ENCODE measurements at regions not wholly inside any gene's neighbourhood (a gene's known extent, or its start where the extent isn't known, plus 50 kb on each side); places are given as distances from the start of the nearest gene placed in this dataset.
"Not testable (repeated sequence)": the region's sequence is repeated elsewhere in the genome, so short reads cannot be mapped to it uniquely, and the experiment has no call there.

DNA sequence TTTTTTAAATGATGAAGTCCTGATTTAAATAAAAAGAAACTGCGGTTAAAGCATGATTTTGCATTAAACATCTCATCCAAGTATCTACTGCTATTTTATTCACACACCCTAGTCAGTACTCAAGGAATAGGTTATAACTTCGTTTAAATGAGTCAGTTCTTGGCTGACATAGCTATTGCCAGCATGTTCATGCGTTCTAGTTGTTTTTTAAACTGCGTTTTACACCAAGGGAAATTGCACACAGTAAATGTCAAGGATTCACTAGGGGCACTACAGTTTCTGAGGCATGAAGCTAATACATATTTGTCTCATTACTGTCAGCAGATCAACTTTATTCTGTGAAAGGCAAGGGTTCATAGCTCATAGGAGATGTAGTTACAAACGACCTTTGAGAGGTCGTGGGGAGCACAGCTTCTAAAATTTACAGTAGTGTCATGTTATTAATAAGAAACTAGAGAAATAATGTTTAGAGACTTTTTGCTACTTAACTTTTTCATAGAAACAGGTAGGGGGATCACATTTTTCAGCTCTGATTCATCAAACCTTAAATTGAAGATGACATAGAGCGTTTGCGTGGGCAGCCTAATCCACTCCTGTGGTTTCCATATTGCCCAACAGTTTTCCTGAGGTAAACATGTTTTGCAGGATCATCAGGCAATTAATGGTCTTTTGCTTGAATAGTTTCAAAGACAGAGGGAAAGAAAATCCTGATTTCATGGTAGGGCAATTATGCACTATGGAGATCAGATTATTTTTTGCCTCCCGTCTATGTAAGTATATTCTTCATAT lies 2222.7 kb upstream of the WWC1 start:
- no peak for DNase-seq

DNA sequence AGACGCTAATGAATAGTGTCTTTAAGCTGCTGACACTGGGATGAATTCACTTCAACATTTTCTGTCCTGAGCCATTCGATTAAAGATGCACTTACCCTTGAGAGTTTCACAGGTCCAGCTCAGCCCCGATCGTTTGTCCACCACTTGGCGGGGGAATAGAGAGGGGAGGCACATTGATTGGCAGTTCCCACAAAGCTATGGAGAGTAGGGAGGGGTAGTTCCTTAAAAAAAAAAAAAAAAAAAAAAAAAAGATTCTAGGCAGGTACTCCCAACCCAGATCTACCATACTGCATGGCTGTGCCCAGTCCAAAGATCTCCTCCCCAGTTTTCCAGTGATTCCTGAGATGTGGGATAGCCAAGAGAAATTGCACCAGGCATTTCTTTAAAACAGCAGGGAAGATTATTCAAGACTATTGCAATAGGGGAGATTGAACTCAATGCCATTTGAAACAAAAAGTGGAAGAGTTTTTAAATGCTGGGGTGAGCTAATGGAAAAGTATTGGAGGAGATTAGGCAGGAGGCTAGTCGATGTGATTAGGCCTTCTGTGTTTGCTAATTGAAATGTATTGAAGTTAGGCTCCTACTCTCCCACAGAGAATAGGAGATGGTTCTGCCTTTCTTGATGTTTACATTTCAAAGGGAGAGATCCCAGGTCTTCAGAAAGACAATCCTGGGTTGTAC lies 2217.4 kb upstream of the WWC1 start:
- DNase-seq = no peak

DNA sequence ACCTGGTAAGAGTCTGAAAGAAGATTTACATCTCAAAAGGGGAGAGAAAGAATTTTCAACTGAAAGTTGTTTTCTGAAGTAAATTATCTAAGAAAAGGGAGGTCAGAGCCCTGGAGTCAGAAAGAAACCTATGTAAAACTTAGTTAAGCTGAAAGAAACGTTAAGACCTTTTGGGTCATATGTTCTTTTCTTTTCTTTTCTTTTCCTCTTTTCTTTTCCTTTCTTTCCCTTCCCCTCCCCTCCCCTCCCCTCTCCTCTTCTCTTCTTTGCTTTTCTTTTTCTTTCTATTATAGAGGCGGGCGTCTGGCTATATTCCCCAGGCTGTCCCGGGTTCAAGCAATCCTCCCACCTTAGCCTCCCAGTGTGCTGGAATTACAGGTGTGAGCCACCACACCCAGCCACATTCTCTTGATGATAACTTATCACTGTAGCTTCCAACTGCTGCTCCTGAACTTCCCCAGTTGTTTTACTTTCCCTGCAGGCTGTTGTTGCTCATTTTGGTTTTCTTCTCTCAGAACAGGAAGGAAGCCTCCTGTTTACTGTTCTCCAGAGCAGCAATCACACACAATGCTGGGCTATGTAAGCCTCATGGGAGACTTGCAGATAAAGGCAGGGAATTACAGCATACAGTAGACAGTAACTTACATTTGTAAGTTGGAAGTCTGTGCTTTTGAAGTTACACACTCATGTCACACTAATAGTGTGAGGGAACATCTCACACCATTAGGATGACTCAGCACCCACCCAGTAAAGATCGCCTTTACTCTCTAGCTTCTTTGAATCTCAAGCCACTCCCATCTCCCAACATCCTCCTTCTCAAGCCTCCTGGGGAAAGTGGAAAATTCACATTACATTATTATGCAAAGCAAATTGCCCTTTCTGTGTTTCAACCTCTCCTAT lies 2216.6 kb upstream of the WWC1 start:
- DNase-seq = no peak

DNA sequence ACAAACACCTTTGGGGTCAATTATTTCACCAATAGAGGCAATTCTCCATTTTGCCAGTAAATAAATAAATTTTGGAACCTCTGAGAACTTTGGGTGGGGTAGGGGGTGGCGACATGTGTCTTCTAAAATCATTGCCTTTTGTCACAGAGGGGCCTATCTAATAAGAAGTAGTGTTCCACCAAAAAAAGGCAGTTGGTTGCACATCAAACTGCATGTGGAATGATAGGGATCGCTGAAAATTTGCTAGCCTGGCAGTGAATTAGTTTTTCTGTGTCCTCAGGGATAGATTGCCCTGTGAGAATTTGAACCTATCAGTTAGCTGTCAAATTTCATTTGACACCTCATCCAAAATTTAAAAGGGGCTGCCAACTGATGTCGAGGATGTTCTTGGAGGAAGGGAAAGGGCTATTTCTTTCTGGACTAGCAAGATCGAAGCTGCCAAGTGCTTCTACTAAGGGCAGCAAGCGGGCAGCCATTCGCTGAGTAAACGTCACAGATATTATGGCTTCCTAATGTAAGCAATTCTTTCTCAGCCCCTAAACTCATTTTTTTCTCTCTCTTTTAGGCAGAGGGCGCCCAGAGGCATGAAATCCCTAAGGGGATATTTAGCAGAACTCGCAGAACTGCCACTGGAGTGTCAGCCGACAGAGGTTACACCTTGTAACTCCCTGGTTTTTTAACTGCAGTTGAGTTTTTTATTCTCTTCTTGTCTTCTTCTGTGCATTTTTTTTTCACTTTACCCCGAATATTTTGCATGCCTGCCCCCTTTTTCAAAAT lies 2208.1 kb upstream of the WWC1 start:
- DNase-seq = no peak

DNA sequence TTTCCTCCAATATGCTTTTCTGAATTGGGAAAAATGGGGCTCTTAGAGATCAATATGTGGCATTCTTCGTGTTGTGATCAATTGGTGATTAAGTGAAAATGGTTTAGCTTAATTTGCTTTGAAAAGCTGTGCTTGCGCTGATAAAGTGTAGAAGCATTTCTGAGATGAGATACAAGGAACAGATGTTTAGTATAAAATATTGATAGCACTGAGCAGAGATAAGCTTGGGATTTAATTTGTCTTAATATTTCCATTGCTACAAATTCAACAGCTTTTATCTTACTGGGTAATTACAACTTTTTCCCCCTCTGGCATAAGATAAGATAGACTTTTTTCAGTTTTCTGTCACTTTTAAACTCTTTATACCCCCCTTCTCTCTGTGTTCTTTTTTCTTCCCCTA lies 2204.9 kb upstream of the WWC1 start:
- no peak for DNase-seq

DNA sequence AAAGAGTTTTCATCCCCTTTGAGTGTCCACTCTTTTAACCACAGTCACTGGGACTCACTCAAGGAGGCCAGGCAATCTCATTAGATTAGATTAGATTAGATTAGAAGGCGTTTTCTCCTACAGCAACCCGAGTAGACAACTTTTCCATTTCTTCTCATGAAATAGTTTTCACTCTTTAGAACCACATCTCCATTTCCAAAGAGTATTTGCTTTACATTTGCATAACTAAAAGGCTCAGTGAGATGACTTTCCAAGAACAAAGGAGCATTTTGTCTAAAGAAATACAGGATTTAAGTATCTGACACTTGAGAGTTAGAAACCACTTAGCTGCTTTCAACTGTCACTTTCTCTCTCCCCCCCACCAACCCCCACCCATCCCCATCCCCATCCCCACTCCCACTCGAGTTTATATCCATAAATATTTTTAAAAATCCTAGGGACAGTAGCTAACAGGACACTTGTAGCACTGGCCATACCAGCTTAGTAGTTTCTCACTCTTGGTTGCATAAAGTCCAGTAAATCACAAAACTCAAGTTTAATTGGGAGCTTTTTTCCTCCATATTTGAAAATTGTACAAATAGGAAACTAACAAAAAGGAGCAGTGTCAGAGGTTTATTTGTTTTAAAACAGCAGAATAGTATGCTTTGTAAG lies 2202.9 kb upstream of the WWC1 start:
- DNase-seq = no peak

DNA sequence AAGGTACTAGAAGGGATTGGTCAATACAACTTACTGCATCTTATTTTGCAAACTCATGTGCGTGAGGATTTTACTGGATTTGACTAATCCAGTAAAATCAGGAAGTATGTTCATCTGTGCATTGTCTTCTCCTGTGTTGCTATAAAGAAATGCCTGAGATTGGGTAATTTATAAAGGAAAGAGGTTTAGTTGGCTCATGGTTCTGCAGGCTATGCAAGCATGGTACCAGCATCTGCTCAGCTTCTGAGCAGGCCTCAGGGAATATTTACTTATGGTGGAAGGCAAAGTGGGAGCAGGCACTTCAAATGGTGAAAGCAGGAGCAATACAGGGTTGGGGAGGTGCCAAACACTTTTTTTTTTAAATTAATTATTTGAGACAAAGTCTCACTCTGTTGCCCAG lies 2199.5 kb upstream of the WWC1 start:
- no peak for DNase-seq

DNA sequence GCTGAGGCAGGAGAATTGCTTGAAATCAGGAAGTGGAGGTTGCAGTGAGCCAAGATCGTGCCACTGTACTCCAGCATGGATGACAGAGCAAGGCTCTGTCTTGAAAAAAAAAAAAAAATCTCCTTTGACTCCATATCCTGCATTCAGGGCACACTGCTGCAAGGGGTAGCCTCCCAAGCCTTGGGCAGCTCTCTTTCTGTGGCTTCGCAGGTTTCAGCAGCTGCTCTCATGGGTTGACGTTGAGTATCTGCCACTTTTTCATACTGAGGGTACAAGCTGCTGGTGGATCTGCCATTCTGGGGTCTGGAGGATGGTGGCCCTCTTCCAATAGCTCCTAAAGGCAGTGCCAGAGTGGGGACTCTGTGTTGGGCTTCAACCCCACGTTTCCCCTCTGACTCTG lies 2198.1 kb upstream of the WWC1 start:
- no peak for DNase-seq

DNA sequence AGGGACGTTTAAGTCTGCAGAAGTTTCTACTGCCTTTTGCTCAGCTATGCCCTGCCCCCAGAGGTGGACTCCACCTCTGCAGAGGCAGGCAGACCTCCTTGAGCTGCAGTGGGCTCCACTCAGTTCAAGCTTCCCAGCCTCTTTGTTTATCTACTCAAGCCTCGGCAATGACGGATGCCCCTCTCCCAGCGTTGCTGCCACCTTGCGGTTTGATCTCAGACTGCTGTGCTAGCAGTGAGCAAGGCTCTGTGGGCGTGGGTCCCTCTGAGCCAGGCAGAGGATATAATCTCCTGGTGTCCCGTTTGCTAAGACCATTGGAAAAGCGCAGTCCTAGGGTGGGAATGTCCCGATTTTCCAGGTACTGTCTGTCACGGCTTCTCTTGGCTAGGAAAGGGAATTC lies 2188.5 kb upstream of the WWC1 start:
- DNase-seq = no peak

DNA sequence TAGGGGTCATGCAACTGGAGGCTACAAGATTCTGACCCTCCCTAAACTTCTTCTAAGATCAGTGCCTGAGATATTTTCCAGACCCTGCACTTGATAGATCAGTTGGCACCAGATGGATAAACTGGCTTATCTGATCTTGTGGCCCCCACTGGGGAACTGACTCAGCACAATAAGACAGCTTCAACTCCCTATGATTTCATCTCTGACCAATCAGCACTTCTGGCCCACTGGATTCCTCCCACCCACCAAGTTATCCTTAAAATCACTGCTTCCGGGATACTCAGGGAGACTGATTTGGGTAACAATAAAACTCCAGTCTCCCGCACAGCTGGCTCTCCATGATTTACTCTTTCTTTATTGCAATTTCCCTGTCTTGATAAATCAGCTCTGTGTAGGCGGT lies 2180.4 kb upstream of the WWC1 start:
- DNase-seq = no peak

DNA sequence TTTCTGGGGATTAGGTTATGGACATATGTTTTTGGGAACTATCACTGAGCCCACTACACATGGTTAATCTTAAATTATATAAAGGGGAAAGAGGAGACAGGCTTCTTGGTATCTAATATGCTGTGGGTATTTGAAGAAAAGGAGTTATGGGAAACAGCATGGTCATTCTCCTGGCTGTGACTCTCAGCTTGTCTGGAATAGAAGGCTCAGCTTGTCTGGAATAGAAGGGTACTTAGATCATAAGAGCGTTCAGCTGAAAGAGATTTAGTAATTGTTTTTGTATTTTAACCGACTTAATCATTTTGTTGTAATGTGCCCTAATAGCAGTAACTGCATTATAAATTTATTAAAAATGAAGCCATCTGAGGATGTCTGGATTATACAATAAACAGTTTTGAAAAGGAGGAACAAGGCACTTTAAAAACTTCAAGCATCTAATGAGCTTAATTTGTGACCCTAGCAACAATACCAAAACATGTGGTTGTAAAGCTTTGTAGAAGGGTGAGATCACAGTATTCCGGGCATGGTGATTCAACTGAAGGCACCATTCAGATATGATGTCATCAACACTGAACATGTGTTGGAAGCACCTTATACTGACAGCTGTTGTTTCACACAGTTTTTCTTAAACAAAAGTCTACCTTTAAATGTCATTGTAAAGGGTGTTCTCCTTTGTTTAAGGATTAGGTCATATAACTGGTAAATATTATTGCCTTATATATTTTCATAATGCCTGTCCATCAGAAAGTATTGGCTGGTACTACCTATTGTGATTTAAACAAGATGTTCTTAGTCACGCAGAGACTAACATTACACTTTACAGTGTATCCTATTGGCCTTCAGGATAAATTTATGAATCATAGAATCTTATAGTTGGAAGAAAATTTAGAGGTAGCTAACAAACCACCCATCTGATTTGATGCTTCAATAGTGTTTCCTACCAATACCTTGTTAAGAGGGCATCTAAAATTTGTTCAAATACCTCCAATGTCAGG lies 2174.1 kb upstream of the WWC1 start:
- no peak for DNase-seq

DNA sequence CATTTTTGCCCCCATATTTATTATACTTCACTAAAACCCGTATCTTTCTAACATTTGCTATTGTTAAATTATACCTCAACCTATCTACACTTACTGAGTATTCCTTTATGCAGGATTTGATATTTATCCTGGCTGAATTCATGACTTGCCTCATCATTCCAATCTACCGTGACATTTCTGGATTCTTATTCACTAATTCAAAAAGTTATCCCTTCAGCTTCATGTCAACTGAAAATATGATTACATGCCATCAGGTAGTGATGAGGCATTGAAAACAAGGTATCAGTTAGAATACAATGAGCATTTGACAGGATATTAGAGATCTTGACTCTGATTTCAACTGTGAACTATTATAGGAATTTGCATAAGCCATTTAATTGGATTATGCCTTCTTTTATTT lies 2171.9 kb upstream of the WWC1 start:
- no peak for DNase-seq

DNA sequence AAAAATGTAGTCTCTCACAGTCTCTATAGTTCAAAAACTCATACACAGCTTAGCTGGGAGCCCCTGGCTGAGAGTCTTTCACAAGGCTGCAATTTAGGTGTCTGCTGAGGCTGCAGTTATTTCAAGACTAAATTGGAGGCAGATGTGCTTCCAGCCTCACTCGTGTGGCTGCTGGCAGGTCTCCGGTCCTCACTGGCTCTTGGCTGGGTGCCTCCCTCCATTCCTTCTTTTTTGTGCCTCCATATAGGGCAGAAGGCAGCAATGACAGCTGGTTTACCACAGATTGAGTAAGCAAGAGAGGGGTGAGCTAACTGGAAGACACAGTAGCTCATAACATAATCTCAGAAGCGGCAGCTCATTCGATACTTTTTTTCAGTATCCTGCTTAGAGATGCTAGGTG lies 2167.7 kb upstream of the WWC1 start:
- no peak for DNase-seq

DNA sequence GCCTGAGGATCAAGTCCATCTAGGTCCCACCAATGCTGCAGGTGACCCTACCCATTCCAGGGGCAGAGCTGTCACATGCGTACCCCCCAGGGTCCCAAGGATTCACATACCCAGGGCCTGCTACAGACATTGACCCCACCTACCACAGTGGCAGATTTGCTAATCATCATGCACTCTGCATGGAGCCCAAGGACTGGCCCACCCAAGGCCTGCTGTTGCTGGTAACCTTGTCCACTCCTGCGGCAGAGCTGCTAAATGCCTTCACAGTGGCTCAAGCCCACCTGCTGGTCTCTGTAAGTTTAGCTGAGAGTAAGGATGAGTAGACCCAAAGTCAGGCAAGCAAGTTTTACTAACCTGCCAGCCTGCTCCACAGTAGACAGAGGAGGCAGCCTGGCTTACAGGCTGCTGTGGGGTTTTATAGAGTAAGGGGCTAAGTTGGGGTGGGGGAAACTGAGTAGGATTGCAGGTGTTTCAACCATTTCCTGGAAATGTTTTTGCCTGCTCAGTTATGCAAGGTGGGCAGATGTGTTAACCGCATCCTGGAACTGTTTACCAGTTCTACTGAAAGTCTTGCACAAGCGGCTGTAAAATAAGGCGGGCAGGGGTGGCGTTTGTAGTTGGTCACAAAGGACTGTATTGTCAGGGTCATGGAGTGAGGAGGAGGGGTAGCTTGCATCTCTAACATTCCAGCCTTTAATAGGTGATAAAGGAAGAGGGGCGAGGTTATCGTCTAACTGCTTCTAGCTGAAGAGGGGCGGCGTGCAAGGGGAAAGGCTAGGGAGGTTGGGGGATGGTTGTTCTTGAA lies 2163.5 kb upstream of the WWC1 start:
- no peak for DNase-seq

DNA sequence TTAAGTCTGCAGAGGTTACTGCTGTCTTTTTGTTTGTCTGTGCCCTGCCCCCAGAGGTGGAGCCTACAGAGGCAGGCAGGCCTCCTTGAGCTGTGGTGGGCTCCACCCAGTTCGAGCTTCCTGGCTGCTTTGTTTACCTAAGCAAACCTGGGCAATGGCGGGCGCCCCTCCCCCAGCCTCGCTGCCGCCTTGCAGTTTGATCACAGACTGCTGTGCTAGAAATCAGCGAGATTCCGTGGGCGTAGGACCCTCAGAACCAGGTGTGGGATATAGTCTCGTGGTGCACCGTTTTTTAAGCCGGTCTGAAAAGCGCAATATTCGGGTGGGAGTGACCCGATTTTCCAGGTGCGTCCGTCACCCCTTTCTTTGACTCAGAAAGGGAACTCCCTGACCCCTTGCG lies 2146.3 kb upstream of the WWC1 start:
- not testable (repeated sequence) for DNase-seq

DNA sequence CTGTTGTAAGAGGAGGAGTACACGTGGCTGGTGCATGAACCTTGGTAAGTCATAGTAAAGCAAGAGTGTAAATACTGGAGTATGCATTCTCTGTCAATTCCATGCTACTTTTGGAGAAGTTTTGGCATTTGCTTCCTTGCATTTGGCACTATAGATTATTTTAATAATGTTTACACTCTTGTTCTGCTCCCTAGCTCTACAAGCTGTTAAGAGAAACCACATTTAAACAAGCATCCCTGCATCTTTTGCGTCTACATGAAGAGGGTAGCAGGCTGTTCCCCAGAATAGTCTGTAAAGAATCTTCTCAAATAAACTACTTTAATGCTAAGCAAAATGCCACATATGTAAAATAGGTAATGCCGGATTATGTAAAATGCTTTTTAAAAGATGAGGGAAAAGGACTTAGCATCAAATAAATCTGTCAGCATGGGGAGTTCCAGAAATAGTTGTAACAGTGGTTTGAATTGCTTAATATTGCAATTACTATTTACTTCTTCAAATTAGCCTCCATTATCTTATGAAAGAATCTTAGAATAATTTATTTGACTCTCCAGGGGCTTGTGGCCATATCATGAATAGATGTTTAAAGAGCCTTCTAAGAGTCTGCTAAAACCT lies 2127.3 kb upstream of the WWC1 start:
- no peak for DNase-seq

DNA sequence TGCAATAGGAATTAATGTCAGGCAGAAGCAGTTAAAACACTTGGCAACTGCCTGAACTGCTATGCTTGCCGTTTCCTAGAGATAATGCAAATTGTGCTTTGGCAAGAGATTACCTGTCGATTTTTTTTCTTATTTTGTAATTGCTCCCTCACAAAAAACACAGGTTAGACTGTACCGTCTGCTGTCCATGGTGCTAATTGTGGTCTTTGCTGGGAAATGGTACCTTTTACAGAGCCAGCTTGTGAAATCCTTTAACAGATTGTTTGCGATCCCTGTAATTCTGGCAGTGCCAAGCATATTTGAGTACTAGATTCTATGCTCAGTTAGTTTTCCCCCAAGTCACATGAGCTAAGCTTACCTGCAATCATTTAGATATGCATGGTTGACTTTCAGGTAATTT lies 2125.8 kb upstream of the WWC1 start:
- DNase-seq = no peak

DNA sequence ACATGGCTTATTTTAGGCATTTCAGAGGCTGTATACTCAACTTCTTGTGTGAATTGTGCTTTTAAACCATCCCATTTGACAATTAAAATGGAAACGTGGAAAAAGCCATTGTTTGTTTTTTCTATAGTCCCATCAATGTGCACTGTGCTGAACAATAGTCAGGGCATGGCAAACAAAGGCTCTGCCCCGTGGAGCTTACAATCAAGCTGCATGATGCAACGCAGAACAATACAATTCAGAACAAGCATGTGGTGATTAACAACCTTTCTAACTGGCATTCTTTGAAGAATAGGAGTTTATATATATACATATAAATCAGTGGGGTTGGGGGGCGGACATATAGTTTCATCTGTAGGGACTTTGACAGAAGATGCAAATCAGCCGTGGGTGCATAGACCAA lies 2125.4 kb upstream of the WWC1 start:
- DNase-seq = no peak

DNA sequence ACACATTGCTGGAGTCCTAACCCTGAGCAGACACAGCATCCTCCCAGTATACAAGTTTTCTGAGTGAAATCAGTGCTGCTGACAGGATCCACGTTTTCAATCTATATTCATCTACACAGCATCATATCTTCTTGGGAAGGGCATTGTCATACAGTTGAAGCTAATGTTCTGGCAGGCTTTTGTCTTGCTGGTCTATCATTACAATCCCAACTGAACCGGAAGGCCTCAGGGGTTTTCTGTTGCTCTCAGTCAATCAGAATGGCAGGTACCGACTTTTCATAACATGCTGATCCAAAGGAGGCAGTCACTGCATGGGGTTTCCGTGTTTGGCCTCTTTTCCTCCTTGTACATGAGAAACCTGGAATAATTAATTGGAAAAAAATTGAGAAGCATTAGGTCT lies 2118.8 kb upstream of the WWC1 start:
- no peak for DNase-seq

All from SIG-M5 (cell line).